Endothelial cell of umbilical vein (primary cell): ENCODE measurements at regions not wholly inside any gene's neighbourhood (a gene's known extent, or its start where the extent isn't known, plus 50 kb on each side); places are given as distances from the start of the nearest gene placed in this dataset.

Experiments
- BruUV-seq: library from RNA; stranded (reverse); fragments of 400-500 nt; replicated peaks from 2 replicates; lab custom pipeline; 2021; lab: Mats Ljungman, UMichigan
- CTCF ChIA-PET: fragments of 300-600, 350-600 bp; sonication (Branson Sonifier 250); formaldehyde crosslinking; loops from one replicate; lab custom pipeline; 2021; ENCODE audit warnings: antibody characterized with exemption, inconsistent platforms; lab: Charles Lee
- POLR2A ChIA-PET: fragments of 300-600, 350-600 bp; sonication (Branson Sonifier 250); formaldehyde crosslinking; loops from one replicate; lab custom pipeline; 2021; ENCODE audit warnings: antibody characterized with exemption, inconsistent platforms; lab: Charles Lee
- DNase-seq: peaks from one replicate; pipeline ENCODE4 v3.0.0-alpha.2; 2011; ENCODE audit warnings: low read depth, low spot score
- FAIRE-seq: peaks from 2 replicates; lab custom pipeline; 2011; peaks lifted over from hg19 to GRCh38; lab: Jason Lieb, UNC
- H2AFZ ChIP-seq: 2 replicates; pipeline ENCODE4 v1.6.0; 2012; ENCODE audit warnings: low read depth, low read length, control low read depth, inconsistent platforms
- H3K27ac ChIP-seq: 2 replicates; pipeline ENCODE4 v1.5.1; 2011; ENCODE audit warnings: low read depth, mild to moderate bottlenecking, control low read depth, low read length, moderate library complexity; ENCODE audit not compliant: insufficient read depth
- H3K27me3 ChIP-seq, 2 experiments: 2 replicates each; pipeline versions ENCODE4 v1.6.0 to v1.6.1; 2011; ENCODE audit warnings: low read length in 2 of 2, mixed read lengths in 1 of 2; ENCODE audit not compliant: control insufficient read depth in 2 of 2, insufficient read depth in 2 of 2
- H3K36me3 ChIP-seq, 2 experiments: 2 replicates in 1 of 2; 3 replicates in 1 of 2; pipeline ENCODE4 v1.5.1; 2011; ENCODE audit warnings: low read length in 2 of 2, mild to moderate bottlenecking in 1 of 2, moderate library complexity in 1 of 2; ENCODE audit not compliant: control insufficient read depth in 2 of 2, insufficient read depth in 2 of 2; ENCODE audit errors: extremely low read depth in 1 of 2
- H3K4me1 ChIP-seq: 3 replicates; pipeline ENCODE4 v1.5.1; 2011; ENCODE audit warnings: mild to moderate bottlenecking, low read length; ENCODE audit not compliant: control insufficient read depth, insufficient read depth; ENCODE audit errors: extremely low read depth
- H3K4me2 ChIP-seq: 2 replicates; pipeline ENCODE4 v1.6.1; 2011; ENCODE audit warnings: low read length, control low read depth, mixed read lengths; ENCODE audit not compliant: insufficient read depth
- H3K4me3 ChIP-seq, 3 experiments: fragments of 200-600 bp in 1 of 3; sonication (generic), shearing (Covaris generic) in 1 of 3; replicated peaks in 1 of 3; 2 replicates each; pipeline ENCODE4 v1.5.1; 2011 to 2016; ENCODE audit warnings: control low read depth in 3 of 3, low read length in 3 of 3, mild to moderate bottlenecking in 2 of 3, inconsistent platforms in 1 of 3, low read depth in 1 of 3, moderate library complexity in 1 of 3; ENCODE audit not compliant: insufficient read depth in 1 of 3
- H3K79me2 ChIP-seq: 2 replicates; pipeline ENCODE4 v1.6.0; 2012; ENCODE audit warnings: low read length, inconsistent platforms; ENCODE audit not compliant: control insufficient read depth, insufficient read depth
- H3K9ac ChIP-seq: replicated peaks from 2 replicates; pipeline ENCODE3; 2011; ENCODE audit warnings: low read length, control low read depth; ENCODE audit not compliant: insufficient read depth; ENCODE audit errors: extremely low read depth
- H3K9me1 ChIP-seq: replicated peaks from 3 replicates; pipeline ENCODE4 v1.6.0; 2011; ENCODE audit warnings: mild to moderate bottlenecking, low read length; ENCODE audit not compliant: control insufficient read depth, insufficient read depth; ENCODE audit errors: extremely low read depth
- H3K9me3 ChIP-seq: replicated peaks from 2 replicates; pipeline ENCODE4 v1.5.1; 2012; ENCODE audit warnings: low read length, inconsistent platforms; ENCODE audit not compliant: control insufficient read depth, insufficient read depth
- H4K20me1 ChIP-seq: replicated peaks from 2 replicates; pipeline ENCODE3; 2011; ENCODE audit warnings: mild to moderate bottlenecking, low read length; ENCODE audit not compliant: control insufficient read depth, insufficient read depth; ENCODE audit errors: extremely low read depth
- EZH2 ChIP-seq: IDR thresholded peaks from 2 replicates; pipeline ENCODE4 v1.6.1; 2012; ENCODE audit warnings: borderline replicate concordance, low read depth, mild to moderate bottlenecking, moderate library complexity, low read length, inconsistent platforms; ENCODE audit not compliant: severe bottlenecking
- FOS ChIP-seq: IDR thresholded peaks from 2 replicates; pipeline ENCODE4 v1.6.1; 2011; ENCODE audit warnings: mild to moderate bottlenecking, low read length, moderate library complexity, borderline replicate concordance; ENCODE audit not compliant: insufficient read depth
- GATA2 ChIP-seq: IDR thresholded peaks from 2 replicates; pipeline ENCODE4 v1.7.0; 2011; ENCODE audit warnings: low read depth, mild to moderate bottlenecking, moderate library complexity, mixed read lengths, low read length; ENCODE audit not compliant: insufficient read length, insufficient read depth
- JUN ChIP-seq: IDR thresholded peaks from 2 replicates; pipeline ENCODE4 v1.6.1; 2011; ENCODE audit warnings: borderline replicate concordance, low read depth; ENCODE audit not compliant: insufficient read length, insufficient read depth
- MYC ChIP-seq: IDR thresholded peaks from one replicate; pipeline ENCODE4 v1.6.1; 2011; ENCODE audit warnings: mild to moderate bottlenecking, low read depth, low read length
- POLR2A ChIP-seq: IDR thresholded peaks from 2 replicates; pipeline ENCODE4 v1.6.1; 2012; ENCODE audit warnings: low read depth, mild to moderate bottlenecking, control low read depth, low read length
- POLR2AphosphoS5 ChIP-seq: IDR thresholded peaks from 2 replicates; pipeline ENCODE4 v1.6.1; 2012; ENCODE audit warnings: low read depth, mild to moderate bottlenecking, control low read depth, low read length, moderate library complexity; ENCODE audit not compliant: insufficient read depth
- dilution Hi-C: fragments of 300-500 bp; cut with MboI; formaldehyde crosslinking; loops from one replicate; pipeline ENCODE4 v1.15.0; 2019; ENCODE audit warnings: low sequenced_read_pairs; ENCODE audit not compliant: extremely low pct_ligation_motif_present
- intact Hi-C: fragments of 100-400 bp; cut with micrococcal nuclease; formaldehyde crosslinking; loops from one replicate; pipeline ENCODE4 v1.10.0; 2022
- TF ChIP-seq, protein P1 (sequence below): IDR thresholded peaks from 2 replicates; pipeline ENCODE4 v1.6.1; 2011; ENCODE audit not compliant: insufficient read depth, insufficient read length
- TF ChIP-seq, protein P2 (sequence below), 2 donors: IDR thresholded peaks; 1 replicate in 1 of 2; 2 replicates in 1 of 2; pipeline ENCODE4 v1.5.1; 2011; ENCODE audit warnings: low read length in 2 of 2, mild to moderate bottlenecking in 2 of 2, moderate library complexity in 2 of 2, control low read depth in 1 of 2, inconsistent platforms in 1 of 2, low read depth in 1 of 2; ENCODE audit not compliant: insufficient read depth in 1 of 2; ENCODE audit errors: extremely low read depth in 1 of 2

DNA sequence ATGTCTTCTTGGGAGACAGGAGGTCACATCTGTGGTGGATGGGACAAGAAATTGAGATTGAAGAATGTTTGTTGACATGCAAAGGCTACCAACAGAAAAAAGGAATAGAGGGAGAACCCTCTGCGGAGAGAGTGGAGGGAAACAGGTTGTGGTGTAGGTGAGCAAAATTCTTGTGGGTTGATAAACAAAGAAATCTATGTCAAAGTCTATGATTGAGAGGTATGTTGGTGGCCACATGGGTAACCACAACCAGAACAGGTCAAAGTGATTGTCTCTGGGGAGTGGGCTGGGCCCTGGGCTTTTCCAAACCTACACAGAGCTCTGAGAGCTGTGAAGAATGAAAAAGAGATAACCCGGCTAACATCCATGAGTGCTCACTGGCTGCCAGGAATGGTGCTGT lies 62.8 kb upstream of the NCK2 start:
- Histone ChIP-seq H3K9me3 (no peaks in the 10 kb centered on the region), H3K36me3 (no peaks in the 10 kb centered on the region), H3K4me2 (no peak overlapping the region), H3K4me1 (no peaks in the 10 kb centered on the region), H3K4me3 (no peak overlapping the region), H3K9me1 (no peaks in the 10 kb centered on the region), H3K27ac (no peak overlapping the region), H3K9ac (no peak overlapping the region), H3K27me3 (no peaks in the 10 kb centered on the region), H2AFZ (no peak overlapping the region), H3K79me2 (no peaks in the 10 kb centered on the region), H4K20me1 (no peaks in the 10 kb centered on the region)
- DNase-seq = no peak
- ChIA-PET CTCF (no interaction called here), POLR2A (no interaction called here)
- intact Hi-C loops (no loop called here), dilution Hi-C loops (no loop called here)
- FAIRE-seq = no peak
- TF ChIP-seq EZH2 (no peak), JUN (no peak), GATA2 (no peak), MYC (no peak), FOS (no peak), POLR2A (no peak), POLR2AphosphoS5 (no peak)
- TF ChIP-seq, protein P1, sequence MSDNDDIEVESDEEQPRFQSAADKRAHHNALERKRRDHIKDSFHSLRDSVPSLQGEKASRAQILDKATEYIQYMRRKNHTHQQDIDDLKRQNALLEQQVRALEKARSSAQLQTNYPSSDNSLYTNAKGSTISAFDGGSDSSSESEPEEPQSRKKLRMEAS = no peak
- TF ChIP-seq, protein P2, sequence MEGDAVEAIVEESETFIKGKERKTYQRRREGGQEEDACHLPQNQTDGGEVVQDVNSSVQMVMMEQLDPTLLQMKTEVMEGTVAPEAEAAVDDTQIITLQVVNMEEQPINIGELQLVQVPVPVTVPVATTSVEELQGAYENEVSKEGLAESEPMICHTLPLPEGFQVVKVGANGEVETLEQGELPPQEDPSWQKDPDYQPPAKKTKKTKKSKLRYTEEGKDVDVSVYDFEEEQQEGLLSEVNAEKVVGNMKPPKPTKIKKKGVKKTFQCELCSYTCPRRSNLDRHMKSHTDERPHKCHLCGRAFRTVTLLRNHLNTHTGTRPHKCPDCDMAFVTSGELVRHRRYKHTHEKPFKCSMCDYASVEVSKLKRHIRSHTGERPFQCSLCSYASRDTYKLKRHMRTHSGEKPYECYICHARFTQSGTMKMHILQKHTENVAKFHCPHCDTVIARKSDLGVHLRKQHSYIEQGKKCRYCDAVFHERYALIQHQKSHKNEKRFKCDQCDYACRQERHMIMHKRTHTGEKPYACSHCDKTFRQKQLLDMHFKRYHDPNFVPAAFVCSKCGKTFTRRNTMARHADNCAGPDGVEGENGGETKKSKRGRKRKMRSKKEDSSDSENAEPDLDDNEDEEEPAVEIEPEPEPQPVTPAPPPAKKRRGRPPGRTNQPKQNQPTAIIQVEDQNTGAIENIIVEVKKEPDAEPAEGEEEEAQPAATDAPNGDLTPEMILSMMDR (IDR thresholded peaks at IDR 0.05; ENCODE audit: extremely low read depth in 1 of 2, insufficient read depth in 1 of 2, low read depth in 1 of 2, low read length in 2 of 2) = no peak
- no TSS peak for BruUV-seq
